Spleen (tissue), 7 donors: ENCODE measurements at regions not wholly inside any gene's neighbourhood (a gene's known extent, or its start where the extent isn't known, plus 50 kb on each side); places are given as distances from the start of the nearest gene placed in this dataset.

Source experiments
- CTCF ChIP-seq, 11 experiments: fragments of 200-600 bp in 7 of 11; fragments of 450-650 bp in 4 of 11; sonication (generic) in 4 of 11; IDR thresholded peaks in 8 of 11; conservative IDR thresholded peaks in 3 of 11; 1 replicate in 7 of 11; 2 replicates in 4 of 11; pipeline versions ENCODE4 v1.4.0 to v1.8.0; 2016 to 2021; ENCODE audit warnings: antibody characterized with exemption in 11 of 11, inconsistent platforms in 4 of 11, mild to moderate bottlenecking in 1 of 11
- POLR2AphosphoS5 ChIP-seq, 3 donors: sonication (generic); formaldehyde crosslinking; IDR thresholded peaks; one replicate each; pipeline ENCODE4 v1.5.1; 2017; ENCODE audit warnings: antibody characterized with exemption in 3 of 3
- donor health status: DM: no; HTN: no; CAD: no; lungs with moderate emphysema.
- donor health status: DM: no; HTN: no; CAD: no.
- donor health status: DM: no; HTN: no; CAD: no.

DNA sequence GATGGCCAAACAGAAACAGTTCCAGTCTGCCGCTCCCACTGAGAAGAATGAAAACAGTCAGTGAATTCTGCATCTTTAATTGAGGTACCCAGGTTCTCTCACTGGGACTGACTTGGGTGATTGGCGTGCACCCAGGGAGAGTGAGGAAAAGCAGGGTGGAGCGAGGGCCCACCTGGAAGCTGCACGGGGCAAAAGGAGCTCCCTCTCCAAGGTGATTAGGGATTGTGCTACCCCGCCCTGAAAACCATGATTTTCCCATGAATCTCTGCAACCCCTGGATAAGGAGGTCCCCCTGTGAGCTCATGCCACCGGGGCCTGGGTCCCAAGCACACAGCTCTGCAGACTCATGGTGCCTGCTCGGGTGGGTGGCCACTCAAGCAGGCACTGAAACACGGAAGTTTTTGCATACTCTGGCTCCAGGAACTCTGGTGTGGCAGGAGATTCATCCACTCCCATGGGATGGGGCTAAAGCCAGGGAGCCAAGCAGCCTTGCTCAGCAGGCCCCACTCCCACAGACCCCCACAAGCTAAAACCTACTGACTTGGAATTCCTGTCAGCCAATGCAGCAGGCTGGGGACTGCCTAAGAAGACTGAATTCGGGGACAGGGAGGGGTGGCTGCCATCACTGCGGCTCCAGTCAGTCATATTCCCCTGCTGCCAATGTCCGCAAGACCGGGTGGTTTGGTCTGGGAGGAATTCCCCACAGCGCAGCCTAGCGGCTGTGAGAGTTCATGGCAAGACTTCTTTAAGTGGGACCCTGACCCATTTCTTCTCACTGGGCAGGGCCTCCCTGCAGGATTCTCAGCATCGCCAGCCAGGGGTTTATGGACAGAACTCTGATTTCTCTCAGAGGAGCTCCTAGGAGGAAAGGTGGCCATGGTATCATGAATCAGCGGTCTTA lies 652.2 kb upstream of the RGMB start:
- TF ChIP-seq CTCF (IDR thresholded peaks at IDR 0.05 in 8 of 11, conservative IDR thresholded peaks at IDR 0.05 in 3 of 11) (no peak), POLR2AphosphoS5 (IDR thresholded peaks at IDR 0.05) (no peak)
